RWPE2 (cell line): ENCODE measurements at regions not wholly inside any gene's neighbourhood (a gene's known extent, or its start where the extent isn't known, plus 50 kb on each side); places are given as distances from the start of the nearest gene placed in this dataset.

Source experiments
- ATAC-seq: fragments of 200-7000 bp; cut with Tn5 transposase; 3 replicates; pipeline ENCODE4 v1.9.1; 2021; ENCODE audit warnings: low read depth
- DNase-seq: peaks from one replicate; pipeline ENCODE4 v3.0.0-alpha.2; 2020; ENCODE audit warnings: low spot score
- H3K27ac ChIP-seq: fragments of 450-650 bp; 2 replicates; pipeline ENCODE4 v1.5.1; 2017; ENCODE audit warnings: mild to moderate bottlenecking; ENCODE audit not compliant: poor library complexity, severe bottlenecking
- H3K27me3 ChIP-seq: fragments of 250-450 bp; sonication (Bioruptor Pico); 2 replicates; pipeline ENCODE4 v1.5.1; 2021; ENCODE audit warnings: mild to moderate bottlenecking, moderate library complexity; ENCODE audit not compliant: insufficient read depth, poor library complexity, severe bottlenecking
- H3K36me3 ChIP-seq: fragments of 250-450 bp; sonication (Bioruptor Pico); 2 replicates; pipeline ENCODE4 v1.5.1; 2020; ENCODE audit warnings: low read depth, mild to moderate bottlenecking, moderate library complexity
- H3K4me1 ChIP-seq: fragments of 250-450 bp; sonication (Bioruptor Pico); 2 replicates; pipeline ENCODE4 v1.5.1; 2021; ENCODE audit warnings: mild to moderate bottlenecking, moderate library complexity; ENCODE audit not compliant: insufficient read depth, poor library complexity, severe bottlenecking
- H3K4me3 ChIP-seq: fragments of 250-450 bp; sonication (Bioruptor Pico); 2 replicates; pipeline ENCODE4 v1.5.1; 2021; ENCODE audit warnings: mild to moderate bottlenecking, moderate library complexity; ENCODE audit not compliant: severe bottlenecking
- H3K9me3 ChIP-seq: fragments of 250-450 bp; sonication (Bioruptor Pico); 2 replicates; pipeline ENCODE4 v1.5.1; 2021; ENCODE audit warnings: mild to moderate bottlenecking, moderate library complexity; ENCODE audit not compliant: severe bottlenecking
- TF ChIP-seq, protein P1 (sequence below): fragments of 450-650 bp; IDR thresholded peaks from one replicate; pipeline ENCODE4 v1.5.1; 2017; ENCODE audit warnings: mild to moderate bottlenecking, moderate library complexity; ENCODE audit not compliant: poor library complexity, severe bottlenecking

- H3K36me3 ChIP-seq: no peaks in the 10 kb centered on the region
- no peaks in the 10 kb centered on the region for H3K27me3 ChIP-seq
- H3K27ac ChIP-seq: no peak overlapping the region
- peaks cover 2% of the 10 kb centered on the region for H3K4me1 ChIP-seq
- DNase-seq (no peak), ATAC-seq (no peak)
- H3K9me3 ChIP-seq: no peaks in the 10 kb centered on the region
- TF ChIP-seq, protein P1, sequence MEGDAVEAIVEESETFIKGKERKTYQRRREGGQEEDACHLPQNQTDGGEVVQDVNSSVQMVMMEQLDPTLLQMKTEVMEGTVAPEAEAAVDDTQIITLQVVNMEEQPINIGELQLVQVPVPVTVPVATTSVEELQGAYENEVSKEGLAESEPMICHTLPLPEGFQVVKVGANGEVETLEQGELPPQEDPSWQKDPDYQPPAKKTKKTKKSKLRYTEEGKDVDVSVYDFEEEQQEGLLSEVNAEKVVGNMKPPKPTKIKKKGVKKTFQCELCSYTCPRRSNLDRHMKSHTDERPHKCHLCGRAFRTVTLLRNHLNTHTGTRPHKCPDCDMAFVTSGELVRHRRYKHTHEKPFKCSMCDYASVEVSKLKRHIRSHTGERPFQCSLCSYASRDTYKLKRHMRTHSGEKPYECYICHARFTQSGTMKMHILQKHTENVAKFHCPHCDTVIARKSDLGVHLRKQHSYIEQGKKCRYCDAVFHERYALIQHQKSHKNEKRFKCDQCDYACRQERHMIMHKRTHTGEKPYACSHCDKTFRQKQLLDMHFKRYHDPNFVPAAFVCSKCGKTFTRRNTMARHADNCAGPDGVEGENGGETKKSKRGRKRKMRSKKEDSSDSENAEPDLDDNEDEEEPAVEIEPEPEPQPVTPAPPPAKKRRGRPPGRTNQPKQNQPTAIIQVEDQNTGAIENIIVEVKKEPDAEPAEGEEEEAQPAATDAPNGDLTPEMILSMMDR: no peak
- no peak overlapping the region for H3K4me3 ChIP-seq
Measured at GRCh38 chr1:60563777-60564535, 490.4 kb upstream of the C1orf87 start.

DNA sequence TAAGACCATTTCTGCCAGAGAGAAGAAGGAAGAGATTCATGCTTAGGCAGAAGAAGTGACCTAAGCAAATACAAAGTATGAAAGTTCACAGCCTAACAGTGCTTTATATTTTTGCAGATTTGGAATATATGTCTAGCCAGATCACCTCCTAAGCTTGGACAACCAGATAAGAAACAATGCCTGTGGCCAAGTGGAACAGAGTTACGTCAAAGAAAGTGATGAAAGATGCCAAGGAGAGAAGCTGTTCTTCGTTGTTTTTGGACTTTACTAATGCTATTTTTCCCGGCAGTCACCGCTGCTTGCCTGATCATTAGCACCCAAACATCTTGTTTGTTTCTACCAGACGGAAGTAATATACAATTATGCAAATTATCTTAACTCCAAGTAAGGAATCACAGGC, 489.2 kb upstream of the C1orf87 start:
- no peak for ATAC-seq
- no peak overlapping the region for H3K27ac ChIP-seq
- no peak for DNase-seq

DNA sequence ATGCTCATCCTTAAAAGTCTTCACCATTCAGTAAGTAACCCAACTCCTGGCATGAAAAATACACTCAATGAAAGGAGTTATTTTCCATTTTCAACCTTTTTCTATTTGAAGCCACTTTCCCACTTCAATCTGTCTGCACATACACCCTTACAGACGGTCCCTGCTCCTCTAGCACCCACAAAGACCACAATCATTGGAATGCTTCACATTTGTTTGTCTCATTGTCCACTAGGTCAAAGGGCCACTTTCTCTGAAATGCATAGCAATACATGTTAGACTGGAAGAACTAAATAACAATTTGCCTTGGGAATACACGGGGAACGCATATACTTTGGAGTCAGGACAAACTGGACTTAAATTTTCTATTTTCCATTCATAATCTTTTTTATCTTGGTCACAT, 487.1 kb upstream of the C1orf87 start:
- no peaks in the 10 kb centered on the region for H3K4me1 ChIP-seq
- no peak for ATAC-seq

More for the DNA sequence above, 489.2 kb upstream of the C1orf87 start:
- Histone ChIP-seq H3K36me3 (no peaks in the 10 kb centered on the region), H3K9me3 (no peaks in the 10 kb centered on the region), H3K4me3 (no peak overlapping the region), H3K27me3 (no peaks in the 10 kb centered on the region), H3K4me1 (no peaks in the 10 kb centered on the region)
- TF ChIP-seq, protein P1: no peak

GRCh38 chr1:60558236-60558635, 484.7 kb upstream of the C1orf87 start:
- Histone ChIP-seq H3K4me3 (no peak overlapping the region), H3K36me3 (no peaks in the 10 kb centered on the region), H3K27ac (no peak overlapping the region), H3K9me3 (no peaks in the 10 kb centered on the region), H3K4me1 (no peaks in the 10 kb centered on the region), H3K27me3 (no peaks in the 10 kb centered on the region)
- DNase-seq: no peak
- no peak for ATAC-seq
- TF ChIP-seq, protein P1: no peak

More for the DNA sequence above, 487.1 kb upstream of the C1orf87 start:
- Histone ChIP-seq H3K27ac (no peak overlapping the region), H3K9me3 (no peaks in the 10 kb centered on the region), H3K36me3 (no peaks in the 10 kb centered on the region), H3K27me3 (no peaks in the 10 kb centered on the region), H3K4me3 (no peak overlapping the region)
- no peak for DNase-seq
- TF ChIP-seq, protein P1: no peak

GRCh38 chr1:60553730-60554129, 480.2 kb upstream of the C1orf87 start:
- DNase-seq (no peak), ATAC-seq (no peak)
- Histone ChIP-seq H3K4me3 (no peak overlapping the region), H3K4me1 (no peaks in the 10 kb centered on the region), H3K27ac (no peak overlapping the region), H3K9me3 (no peaks in the 10 kb centered on the region), H3K36me3 (no peaks in the 10 kb centered on the region), H3K27me3 (no peaks in the 10 kb centered on the region)
- TF ChIP-seq, protein P1: no peak
